Left lobe of liver (tissue), 2 donors: ENCODE measurements at regions not wholly inside any gene's neighbourhood (a gene's known extent, or its start where the extent isn't known, plus 50 kb on each side); places are given as distances from the start of the nearest gene placed in this dataset.
A peak's percentile ranks its signal among the peaks of the same experiment; 100 is the strongest.
"Not testable (repeated sequence)": the region's sequence is repeated elsewhere in the genome, so short reads cannot be mapped to it uniquely, and the experiment has no call there.

ENCODE experiments used
- ATAC-seq: fragments of 200-7000 bp; cut with Tn5 transposase; one replicate; pipeline ENCODE4 v1.9.1; 2020; ENCODE audit warnings: mild to moderate bottlenecking, moderate library complexity
- DNase-seq: peaks from one replicate; pipeline ENCODE4 v3.0.0-alpha.2; 2020; ENCODE audit warnings: low spot score
- donor health status: DM: no; HTN: no; CAD: no; lungs with moderate emphysema.
- donor health status: DM: no; HTN: yes; CAD: no.

GRCh38 chr7:69295977-69296376, 302.3 kb upstream of the AUTS2 start:
- DNase-seq (no peak), ATAC-seq (no peak)

- DNase-seq = no peak
Observed at GRCh38 chr7:69301253-69301652, 297.0 kb upstream of the AUTS2 start.

DNA sequence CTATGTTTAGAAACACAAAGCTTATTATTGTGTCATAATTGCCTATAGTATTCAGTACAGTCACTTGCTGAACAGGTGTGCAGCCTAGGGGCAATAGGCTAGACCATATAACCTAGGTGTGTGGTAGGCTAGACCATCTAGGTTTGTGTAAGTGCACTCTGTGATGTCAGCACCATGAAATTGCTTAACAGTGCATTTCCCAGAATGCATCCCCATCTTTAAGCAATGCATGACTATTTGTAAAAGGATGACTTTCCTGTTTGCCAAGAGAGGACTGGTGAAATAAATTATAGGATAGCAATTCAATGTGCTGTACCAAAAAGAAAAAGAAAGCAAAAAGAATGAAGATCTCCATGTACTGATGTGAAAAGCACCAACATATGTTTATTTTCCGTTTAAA, 288.7 kb upstream of the AUTS2 start:
- ATAC-seq (no peak), DNase-seq (no peak)

More at GRCh38 chr7:69301253-69301652, 297.0 kb upstream of the AUTS2 start:
- ATAC-seq = no peak

DNA sequence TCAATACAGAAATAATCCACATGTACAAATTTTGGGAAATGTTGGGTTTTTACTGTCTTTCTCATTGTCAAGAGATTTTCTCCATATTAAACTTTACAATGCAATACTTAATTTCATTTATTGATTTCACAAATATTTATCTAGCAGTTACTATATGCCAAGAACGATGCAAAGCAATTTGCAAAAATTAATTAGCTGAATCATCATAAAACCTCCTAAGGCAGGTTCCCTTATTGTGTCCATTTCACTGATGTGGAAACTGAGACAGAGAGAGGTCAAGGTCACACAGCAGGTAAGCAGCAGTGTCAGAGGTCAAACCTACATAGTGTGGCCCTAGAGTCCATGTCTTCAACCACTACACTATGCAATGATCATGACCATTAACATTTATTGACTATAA, 286.8 kb upstream of the AUTS2 start:
- DNase-seq (no peak), ATAC-seq (no peak)

DNA sequence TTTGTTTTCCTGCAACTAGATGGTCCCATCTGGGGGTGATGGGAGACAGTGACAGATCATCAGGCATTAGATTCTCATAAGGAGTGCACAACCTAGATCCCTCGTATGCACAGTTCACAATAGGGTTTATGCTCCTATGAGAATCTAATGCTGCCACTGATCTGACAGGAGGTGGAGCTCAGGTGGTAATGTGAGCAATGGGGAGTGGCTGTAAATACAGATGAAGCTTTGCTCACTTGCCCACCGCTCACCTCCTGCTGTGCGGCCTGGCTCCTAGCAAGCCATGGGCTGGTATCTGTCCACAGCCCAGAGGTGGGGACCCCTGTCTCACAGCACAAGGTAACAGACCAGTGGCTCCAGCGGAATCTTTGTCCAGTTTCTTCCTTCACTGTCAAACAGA, 284.4 kb upstream of the AUTS2 start:
- DNase-seq, ATAC-seq: not testable (repeated sequence)

DNA sequence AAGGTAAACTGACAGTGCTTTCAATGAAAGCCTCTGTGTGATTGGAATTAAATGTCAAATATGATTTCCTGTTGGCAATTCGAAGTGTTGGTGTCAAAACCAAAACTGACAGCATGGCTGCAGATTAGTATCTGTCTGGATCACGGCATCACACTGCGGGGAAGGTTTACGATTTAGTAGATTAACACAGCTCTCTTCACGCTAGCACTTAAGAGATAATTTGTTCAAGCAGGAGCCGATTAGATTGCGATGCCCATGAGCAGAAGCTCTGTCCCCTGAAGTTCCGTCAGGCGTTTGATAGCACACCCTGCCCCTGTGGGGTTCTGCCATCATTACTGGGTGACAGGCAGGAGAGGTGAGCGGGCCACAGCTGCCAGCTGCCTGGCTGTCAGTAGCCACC, 279.5 kb upstream of the AUTS2 start:
- ATAC-seq = no peak
- no peak for DNase-seq

GRCh38 chr7:69328516-69328915, 269.8 kb upstream of the AUTS2 start:
- ATAC-seq (no peak), DNase-seq (no peak)

- ATAC-seq = no peak
- DNase-seq = no peak
Observed at GRCh38 chr7:69334701-69335100, 263.6 kb upstream of the AUTS2 start.

DNA sequence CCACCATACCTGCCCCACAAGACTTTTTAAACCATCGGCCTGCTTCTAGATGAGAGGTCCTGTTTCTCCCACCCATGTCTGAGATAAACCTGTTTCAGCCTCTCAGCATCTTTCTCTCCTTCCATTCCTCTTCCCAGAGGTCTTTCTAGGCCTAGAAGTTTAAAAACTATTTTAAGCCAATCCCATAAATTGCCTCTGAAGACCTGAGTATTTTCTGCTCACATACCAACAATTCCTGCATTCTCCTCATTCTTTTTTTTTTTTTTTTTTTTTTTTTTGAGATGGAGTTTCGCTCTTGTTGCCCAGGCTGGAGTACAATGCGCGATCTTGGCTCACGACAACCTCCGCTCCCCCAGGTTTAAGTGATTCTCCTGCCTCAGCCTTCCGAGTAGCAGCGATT, 262.9 kb upstream of the AUTS2 start:
- DNase-seq (no peak), ATAC-seq (no peak)

DNA sequence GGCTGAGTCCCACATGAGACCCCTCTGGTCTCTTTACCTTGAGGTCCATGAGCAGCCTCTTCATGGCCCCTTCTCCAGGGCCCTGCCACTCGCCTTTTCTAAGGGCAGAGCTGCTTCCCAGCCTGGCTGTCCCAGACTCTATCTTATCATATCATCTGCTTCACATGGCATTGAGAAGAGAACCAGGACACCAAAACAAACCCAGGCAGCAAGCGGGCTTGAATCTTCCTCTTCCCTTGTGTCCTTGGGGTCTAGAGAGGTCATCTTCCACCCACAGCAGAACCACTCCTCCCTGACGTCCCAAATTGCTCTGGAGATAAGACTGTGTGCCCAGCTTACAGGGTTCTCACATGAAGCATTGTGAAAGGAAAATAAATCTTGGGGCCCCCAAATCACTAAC, 261.3 kb upstream of the AUTS2 start:
- ATAC-seq (no peak), DNase-seq (no peak)

- DNase-seq (no peak), ATAC-seq (no peak)
Observed at GRCh38 chr7:69338144-69338543, 260.1 kb upstream of the AUTS2 start.

DNA sequence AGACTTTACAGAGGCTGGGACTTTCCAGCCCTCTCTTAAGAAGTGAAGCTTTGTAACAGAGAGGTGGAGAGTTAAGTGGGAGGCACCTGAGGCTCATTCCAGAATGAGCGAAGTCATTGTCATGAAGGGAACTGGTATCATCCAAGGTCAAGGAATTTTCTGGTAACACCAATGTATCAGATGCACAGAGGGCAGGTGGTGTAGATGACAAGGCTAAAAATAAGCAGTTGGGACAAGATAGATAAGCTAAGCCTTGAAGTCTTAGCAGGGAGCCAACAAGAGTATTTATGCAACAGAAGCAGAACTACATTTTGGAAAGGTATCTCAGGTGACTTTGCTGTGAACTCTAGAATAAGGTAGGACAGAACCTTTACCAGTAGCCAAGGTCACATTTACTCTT, 257.0 kb upstream of the AUTS2 start:
- no peak for ATAC-seq
- DNase-seq = no peak

DNA sequence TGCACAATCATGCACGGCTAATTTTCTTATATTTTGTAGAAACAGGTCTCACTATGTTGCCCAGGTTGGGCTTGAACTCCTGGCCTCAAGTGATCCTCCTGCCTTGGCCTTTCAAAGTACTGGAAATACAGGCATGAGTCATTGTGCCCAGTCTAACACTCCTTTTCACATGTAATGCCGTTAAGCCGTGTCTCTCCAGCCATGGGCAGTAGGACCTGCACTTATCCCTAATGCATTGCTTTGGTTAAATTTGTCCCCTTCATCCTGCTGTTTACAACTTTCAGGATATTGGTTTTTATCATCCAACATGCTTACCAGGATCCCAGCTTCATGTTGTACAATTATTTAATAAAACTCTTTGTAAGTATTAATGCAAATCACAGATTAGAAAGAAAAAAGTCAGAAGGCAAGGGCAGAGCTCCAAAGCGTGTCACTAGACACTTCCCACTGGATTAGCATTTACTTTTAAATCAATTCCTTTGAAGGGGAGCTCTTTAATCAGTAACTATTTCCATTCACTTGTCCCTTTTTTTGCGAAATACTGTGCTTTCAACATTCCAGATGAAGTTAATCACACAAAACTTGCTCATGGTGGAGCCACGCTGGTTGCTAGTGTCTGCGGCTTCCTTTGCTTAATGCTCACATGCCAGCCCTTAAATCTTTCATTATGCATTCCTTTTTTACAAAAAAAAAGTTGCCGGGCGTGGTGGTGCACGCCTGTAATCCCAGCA, 256.0 kb upstream of the AUTS2 start:
- DNase-seq (peak; percentile 56), ATAC-seq (peak; percentile 85)

DNA sequence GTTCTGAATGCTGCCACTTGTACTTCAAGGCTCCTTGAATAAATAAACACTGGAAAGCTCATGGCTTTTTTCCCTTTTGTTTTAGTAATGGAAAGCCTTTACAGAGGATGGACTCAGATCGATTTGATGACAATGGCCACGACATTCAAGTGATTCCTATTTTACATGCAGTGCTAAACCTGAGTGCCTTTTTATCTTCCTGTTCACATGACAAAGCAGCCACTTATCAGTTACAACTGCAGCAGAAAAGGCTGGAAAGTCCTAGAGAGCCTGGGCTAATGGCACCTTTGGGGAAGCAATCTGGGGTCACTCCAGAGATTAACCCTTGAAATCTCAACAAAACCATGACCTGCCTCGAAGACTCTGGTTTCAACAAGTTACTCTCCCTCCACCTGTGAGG, 249.0 kb upstream of the AUTS2 start:
- ATAC-seq (no peak), DNase-seq (no peak)

DNA sequence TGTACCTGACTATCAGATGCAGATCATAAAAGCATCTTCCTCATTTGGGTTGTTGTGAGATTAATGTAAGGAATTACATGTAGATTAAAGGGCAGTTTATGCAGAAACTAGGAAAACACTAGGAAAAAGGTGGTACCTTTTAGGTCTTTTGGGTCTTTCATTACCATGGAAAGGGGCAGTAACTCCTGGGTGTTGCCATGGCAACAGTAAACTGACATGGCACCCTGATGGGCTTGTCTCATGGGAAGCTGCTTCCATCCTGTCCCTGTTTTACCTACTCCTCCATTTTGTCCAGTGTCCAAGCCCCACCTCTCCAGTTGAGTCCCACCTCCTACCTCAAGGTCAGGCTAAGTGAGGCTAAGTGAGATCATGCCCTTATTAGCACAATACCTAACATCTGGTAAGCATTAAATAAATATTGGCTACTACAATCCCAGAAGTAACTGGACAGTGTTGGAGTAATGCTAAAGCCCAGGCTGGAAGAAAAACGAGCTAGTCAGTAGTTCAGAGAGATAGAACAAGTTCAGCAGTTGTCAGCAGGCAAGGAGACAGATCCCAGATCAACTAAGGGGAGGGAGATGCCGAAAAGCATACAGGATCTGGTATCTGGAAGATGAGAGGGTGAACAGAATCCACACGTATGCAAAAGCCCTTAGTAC, 240.0 kb upstream of the AUTS2 start:
- ATAC-seq = no peak

DNA sequence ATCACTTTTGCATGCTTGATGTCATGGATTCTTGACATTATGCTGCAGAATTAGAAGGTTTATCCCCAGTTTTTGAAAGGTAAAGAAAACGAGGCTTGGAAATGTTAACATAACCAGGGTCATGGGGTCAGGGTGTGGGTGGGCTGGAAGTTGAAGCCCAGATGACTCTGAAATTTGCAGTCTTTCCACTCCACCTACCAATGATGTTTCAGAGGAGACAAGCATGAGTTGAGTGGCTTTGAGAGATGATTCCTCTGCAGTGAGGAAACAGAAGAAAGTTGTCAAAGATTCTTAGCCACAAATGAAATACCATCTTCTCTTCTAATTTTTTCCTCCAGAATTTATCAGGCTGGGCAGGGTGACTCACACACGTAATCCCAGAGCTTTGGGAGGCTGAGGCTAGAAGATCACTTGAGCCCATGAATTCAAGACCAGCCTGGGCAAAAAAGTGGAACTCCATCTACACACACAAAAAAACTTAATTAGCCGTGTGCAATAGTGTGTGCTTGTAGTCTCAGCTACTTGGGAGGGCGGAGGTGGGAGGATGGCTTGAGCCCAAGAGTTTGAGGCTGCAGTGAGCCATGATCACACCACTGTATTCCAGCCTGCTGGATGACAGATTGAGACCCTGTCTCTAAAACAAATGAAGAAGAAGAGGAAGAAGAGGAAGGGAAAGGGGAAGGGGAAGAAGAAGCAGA, 239.1 kb upstream of the AUTS2 start:
- DNase-seq = no peak
- no peak for ATAC-seq

More for the DNA sequence above, 240.0 kb upstream of the AUTS2 start:
- DNase-seq = no peak

DNA sequence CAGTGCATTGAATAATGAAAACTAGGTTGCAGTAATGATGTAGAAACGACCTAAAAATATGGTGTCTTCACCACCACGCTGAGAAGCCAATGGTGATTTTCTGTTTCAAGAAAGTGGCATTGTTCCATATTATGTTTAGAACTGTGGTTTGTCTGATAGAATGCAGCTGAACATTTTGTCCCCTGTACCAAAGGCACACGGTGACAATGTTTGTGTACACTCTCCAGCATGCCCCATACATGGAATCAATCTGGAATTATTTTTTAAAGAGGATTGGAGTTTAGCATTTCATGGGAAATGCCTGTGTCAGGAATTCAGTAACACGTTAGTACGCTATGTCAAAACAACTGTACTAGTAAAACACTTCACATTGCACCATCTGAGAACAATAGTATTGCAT, 237.4 kb upstream of the AUTS2 start:
- DNase-seq = no peak
- ATAC-seq = no peak

DNA sequence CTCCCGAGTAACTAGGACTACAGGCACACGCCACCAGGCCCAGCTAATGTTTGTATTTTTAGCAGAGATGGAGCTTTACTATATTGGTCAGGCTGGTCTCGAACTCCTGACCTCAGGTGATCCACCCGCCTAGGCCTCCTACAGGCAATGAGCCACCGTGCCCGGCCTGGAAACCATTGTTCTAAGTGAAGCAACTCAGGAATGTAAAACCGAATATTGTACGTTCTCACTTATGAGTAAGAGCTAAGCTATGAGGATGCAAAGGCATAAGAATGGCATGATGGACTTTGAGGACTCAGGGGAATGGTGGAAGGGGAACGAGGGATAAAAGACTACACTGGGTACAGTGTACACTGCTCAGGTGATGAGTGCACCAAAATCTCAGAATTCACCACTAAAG, 235.1 kb upstream of the AUTS2 start:
- no peak for DNase-seq
- ATAC-seq = no peak

DNA sequence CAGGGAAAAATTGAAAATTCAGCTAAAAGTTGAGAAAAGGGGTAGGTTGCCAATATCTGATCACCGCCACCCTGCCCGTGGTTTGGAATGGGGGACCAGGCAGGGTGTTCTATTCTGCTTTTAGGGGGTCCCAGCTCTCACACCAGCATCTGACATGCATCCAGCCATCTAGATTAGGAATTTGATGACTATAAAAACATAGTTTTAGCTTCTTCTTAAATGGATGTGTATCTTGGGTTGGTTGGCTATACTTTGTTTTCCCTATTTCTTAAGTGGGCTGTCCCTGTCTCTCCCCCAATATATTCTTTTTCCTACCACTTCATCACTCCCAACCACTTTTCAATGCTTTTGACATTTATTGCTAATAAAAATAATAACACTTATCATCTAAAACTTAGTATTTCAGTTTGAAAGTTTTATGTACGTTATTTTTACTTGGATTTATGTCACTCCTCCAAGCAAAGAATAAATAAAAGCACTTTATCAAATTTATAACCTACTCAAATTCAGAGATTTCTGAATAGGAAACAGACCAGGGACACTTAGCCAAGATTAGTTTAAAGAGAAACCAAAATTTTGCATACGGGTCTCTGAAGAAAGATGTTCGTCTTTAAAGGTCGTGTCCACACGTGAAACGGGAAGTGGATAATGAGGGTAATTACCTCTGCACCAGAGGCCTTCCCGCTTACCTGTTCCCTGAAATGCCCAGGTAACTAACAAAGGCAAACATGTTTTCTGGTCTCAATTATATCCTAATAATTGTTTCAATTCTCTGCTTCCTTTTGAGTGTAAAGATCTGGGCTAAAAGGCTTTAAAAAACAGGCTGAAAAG, 233.2 kb upstream of the AUTS2 start:
- DNase-seq (no peak), ATAC-seq (no peak)

- DNase-seq (no peak), ATAC-seq (no peak)
Observed at GRCh38 chr7:69365651-69366192, 232.6 kb upstream of the AUTS2 start.

DNA sequence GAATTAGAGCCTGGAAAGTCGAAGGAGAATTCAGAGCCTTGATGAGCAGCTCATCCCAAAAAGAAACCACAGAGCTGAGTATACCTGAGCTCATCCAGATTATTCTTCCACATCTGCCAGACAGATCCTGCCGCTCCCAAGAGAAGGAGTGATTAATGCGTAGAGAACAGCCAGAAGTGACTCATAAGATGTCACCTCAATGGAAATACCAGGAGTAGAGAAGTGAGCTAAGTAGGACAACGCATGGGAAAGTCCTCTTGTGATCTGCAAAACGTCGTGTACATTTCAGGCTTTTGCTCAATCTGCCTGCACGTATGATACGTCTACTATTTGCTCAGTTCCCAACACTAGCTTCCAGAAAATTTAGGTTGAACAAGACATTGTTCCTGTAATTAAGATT, 230.5 kb upstream of the AUTS2 start:
- no peak for DNase-seq
- ATAC-seq = no peak
